ENCODE measurements at regions not wholly inside any gene's neighbourhood (a gene's known extent, or its start where the extent isn't known, plus 50 kb on each side); places are given as distances from the start of the nearest gene placed in this dataset.

DNA sequence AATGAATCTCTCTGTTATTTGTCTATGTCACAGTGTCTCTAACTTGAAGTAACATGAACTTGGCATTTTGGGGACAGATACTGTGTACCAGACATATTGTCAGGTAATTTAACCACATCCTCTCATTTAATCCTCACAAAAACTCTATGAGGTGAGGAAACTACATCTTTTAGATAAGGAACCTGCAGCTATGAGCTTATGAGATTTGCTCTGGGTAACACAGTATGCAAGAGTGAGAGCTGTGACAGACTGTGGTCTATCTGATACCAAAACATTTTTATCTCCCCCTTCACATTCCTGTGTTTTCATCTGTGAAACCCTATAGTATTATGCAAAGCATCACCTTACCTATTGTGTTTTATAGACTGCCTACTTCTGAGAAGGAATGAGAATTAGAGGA lies 58.4 kb upstream of the HS3ST1 start:
- TF ChIP-seq, protein P1, sequence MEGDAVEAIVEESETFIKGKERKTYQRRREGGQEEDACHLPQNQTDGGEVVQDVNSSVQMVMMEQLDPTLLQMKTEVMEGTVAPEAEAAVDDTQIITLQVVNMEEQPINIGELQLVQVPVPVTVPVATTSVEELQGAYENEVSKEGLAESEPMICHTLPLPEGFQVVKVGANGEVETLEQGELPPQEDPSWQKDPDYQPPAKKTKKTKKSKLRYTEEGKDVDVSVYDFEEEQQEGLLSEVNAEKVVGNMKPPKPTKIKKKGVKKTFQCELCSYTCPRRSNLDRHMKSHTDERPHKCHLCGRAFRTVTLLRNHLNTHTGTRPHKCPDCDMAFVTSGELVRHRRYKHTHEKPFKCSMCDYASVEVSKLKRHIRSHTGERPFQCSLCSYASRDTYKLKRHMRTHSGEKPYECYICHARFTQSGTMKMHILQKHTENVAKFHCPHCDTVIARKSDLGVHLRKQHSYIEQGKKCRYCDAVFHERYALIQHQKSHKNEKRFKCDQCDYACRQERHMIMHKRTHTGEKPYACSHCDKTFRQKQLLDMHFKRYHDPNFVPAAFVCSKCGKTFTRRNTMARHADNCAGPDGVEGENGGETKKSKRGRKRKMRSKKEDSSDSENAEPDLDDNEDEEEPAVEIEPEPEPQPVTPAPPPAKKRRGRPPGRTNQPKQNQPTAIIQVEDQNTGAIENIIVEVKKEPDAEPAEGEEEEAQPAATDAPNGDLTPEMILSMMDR (IDR thresholded peaks at IDR 0.05): no peak
- TF ChIP-seq POLR2AphosphoS5 (IDR thresholded peaks at IDR 0.05) (no peak), POLR2A (IDR thresholded peaks at IDR 0.05) (no peak)

Measured in sigmoid colon (tissue), 4 donors.